Skin of body (tissue), 1 donor: ENCODE measurements at regions not wholly inside any gene's neighbourhood (a gene's known extent, or its start where the extent isn't known, plus 50 kb on each side); places are given as distances from the start of the nearest gene placed in this dataset.

Experiments used
- DNase-seq: peaks from one replicate; lab custom pipeline; 2025; lab: John Stamatoyannopoulos, UW

GRCh38 chr10:36325815-36326214 lies 683.7 kb upstream of the FZD8 start:
- DNase-seq: no peak

GRCh38 chr10:36324831-36325230 lies 682.7 kb upstream of the FZD8 start:
- no peak for DNase-seq

- DNase-seq: no peak
These were observed 671.0 kb upstream of the FZD8 start for GRCh38 chr10:36313142-36313541.

- DNase-seq: no peak
These were observed 661.8 kb upstream of the FZD8 start for GRCh38 chr10:36303896-36304295.

- DNase-seq: no peak
These were observed 660.0 kb upstream of the FZD8 start for GRCh38 chr10:36302086-36302485.

GRCh38 chr10:36301539-36301938 lies 659.4 kb upstream of the FZD8 start:
- no peak for DNase-seq

GRCh38 chr10:36301139-36301538 lies 659.0 kb upstream of the FZD8 start:
- no peak for DNase-seq

- no peak for DNase-seq
These were observed 641.7 kb upstream of the FZD8 start for GRCh38 chr10:36283827-36284226.

- no peak for DNase-seq
These were observed 639.8 kb upstream of the FZD8 start for GRCh38 chr10:36281831-36282331.

GRCh38 chr10:36280890-36281499 lies 638.9 kb upstream of the FZD8 start:
- DNase-seq: no peak

GRCh38 chr10:36280321-36280741 lies 638.2 kb upstream of the FZD8 start:
- DNase-seq: no peak

GRCh38 chr10:36278176-36278575 lies 636.1 kb upstream of the FZD8 start:
- DNase-seq: no peak

GRCh38 chr10:36277459-36277858 lies 635.4 kb upstream of the FZD8 start:
- DNase-seq: no peak

- DNase-seq: no peak
These were observed 629.7 kb upstream of the FZD8 start for GRCh38 chr10:36271627-36272340.

GRCh38 chr10:36269222-36269621 lies 627.1 kb upstream of the FZD8 start:
- no peak for DNase-seq

GRCh38 chr10:36266923-36267322 lies 624.8 kb upstream of the FZD8 start:
- DNase-seq: no peak

GRCh38 chr10:36265741-36266140 lies 623.6 kb upstream of the FZD8 start:
- DNase-seq: no peak

GRCh38 chr10:36263871-36264270 lies 621.8 kb upstream of the FZD8 start:
- no peak for DNase-seq

- peak; percentile 6 for DNase-seq
These were observed 614.9 kb upstream of the FZD8 start for GRCh38 chr10:36256948-36257356.

GRCh38 chr10:36256166-36256565 lies 614.1 kb upstream of the FZD8 start:
- DNase-seq: peak; percentile 71

- no peak for DNase-seq
These were observed 612.1 kb upstream of the FZD8 start for GRCh38 chr10:36254199-36254598.

GRCh38 chr10:36253731-36254130 lies 611.6 kb upstream of the FZD8 start:
- DNase-seq: peak; percentile 2

- no peak for DNase-seq
These were observed 609.0 kb upstream of the FZD8 start for GRCh38 chr10:36251068-36251467.
